Ecto neural progenitor cell (in vitro differentiated cells): ENCODE measurements at regions not wholly inside any gene's neighbourhood (a gene's known extent, or its start where the extent isn't known, plus 50 kb on each side); places are given as distances from the start of the nearest gene placed in this dataset.
"Not testable (repeated sequence)": the region's sequence is repeated elsewhere in the genome, so short reads cannot be mapped to it uniquely, and the experiment has no call there.

Experiments
- DNase-seq: peaks from one replicate; pipeline ENCODE4 v3.0.0-alpha.2; 2018; ENCODE audit warnings: low spot score

DNA sequence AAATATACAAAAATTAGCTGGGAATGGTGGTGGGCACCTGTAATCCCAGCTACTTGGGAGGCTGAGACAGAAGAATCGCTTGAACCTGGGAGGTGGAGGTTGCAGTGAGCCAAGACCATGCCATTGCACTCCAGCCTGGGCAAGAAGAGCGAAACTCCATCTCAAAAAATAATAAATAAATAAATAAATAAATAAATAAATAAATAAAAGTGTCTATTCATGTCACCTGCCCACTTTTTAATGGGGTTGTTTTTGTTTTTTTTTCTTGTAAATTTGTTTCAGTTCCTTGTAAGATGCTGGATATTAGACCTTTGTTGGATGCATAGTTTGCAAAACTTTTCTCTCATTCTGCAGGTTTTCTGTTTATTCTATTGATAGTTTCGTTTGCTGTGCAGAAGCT is 71.9 kb upstream of the KCNAB1 start:
- not testable (repeated sequence) for DNase-seq

DNA sequence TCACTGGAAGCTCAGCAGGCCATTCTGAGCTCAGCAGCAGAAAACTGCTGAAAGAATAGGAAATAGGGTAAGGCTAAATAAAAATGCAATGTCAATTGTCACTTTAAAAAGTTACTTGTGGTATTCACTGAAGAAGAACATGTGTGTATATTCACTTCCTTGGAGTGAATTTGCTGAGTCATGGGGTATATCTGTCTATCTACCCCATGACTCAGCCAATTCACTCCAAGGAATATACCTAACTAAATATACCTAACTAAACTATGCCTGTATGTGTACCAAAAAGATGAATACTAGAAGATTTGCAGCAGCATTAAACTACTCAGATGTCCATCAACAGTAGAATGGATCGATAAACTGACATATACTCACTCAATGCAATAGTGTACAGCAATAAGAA is 69.5 kb upstream of the KCNAB1 start:
- DNase-seq, result no peak

DNA sequence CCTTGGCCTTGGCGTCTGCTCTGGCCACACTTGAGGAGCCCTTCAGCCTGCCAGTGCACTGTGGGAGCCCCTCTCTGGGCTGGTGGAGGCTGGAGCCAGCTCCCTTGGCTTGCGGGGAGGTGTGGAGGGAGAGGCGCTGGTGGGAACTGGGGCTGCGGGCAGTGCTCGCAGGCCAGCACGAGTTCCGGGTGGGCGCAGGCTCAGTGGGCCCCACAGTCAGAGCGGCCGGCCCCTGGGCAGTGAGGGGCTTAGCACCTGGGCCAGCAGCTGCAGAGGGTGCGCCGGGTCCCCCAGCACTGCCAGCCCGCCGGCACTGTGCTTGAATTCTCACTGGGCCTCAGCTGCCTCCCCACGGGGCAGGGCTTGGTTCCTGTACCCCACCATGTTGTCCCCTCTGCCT is 68.7 kb upstream of the KCNAB1 start:
- no peak for DNase-seq

DNA sequence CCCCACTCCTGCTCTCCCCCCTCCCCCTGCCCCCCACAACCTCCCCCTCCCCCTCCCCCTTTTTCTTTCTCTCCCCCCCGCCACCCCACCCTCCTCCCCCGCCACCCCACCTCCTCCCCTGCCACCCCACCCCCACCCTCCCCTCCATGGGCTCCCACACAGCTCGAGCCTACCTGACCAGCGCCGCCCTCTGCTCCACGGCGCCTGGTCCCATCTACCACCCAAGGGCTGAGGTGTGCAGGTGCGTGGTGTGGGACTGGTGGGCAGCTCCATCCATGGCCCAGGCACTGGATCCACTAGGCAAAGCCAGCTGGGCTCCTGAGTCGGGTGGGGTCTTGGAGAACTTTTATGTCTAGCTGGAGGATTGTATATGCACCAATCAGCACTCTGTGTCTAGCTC is 68.3 kb upstream of the KCNAB1 start:
- DNase-seq, result no peak

DNA sequence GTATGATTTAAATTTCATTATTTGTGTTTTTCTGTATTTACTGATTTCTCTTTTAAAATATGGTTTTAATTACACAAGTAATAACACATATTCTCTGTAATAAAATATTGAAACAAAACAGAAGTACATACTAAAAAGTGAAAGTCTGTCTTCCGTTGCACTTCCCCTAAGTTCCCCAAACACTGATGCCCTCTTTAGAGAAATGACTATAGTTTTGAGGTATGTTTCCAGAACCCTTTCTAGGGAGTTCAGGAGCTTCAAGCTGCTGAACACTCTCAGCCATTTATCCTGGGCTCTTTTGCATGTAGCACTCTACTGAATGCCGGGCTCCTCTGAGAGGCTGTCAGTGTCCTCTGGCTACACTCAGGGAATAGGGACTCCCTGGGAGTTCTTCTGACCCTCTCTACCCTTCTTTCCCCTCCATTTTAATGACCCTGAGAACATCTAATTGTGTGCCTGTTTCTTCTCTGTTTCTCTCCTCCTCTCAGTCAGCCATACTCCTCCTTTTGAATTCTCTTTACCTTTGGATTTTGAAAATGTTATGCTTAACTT is 60.4 kb upstream of the KCNAB1 start:
- DNase-seq, result no peak

DNA sequence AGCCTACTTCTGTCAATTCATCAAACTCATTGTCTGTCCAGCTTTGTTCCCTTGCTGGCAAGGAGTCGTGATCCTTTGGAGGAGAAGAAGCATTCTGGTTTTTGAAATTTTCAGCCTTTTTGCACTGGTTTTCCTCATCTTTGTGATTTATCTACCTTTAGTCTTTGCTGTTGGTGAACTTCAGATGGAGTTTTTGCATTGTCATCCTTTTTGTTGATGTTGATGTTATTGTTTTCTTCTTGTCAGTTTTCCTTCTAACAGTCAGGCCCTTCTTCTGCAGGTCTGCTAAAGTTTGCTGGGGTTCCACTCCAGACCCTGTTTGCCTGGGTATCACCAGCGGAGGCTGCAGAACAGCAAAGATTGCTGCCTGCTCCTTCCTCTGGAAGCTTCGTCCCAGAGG is 52.2 kb upstream of the KCNAB1 start:
- DNase-seq, result not testable (repeated sequence)

DNA sequence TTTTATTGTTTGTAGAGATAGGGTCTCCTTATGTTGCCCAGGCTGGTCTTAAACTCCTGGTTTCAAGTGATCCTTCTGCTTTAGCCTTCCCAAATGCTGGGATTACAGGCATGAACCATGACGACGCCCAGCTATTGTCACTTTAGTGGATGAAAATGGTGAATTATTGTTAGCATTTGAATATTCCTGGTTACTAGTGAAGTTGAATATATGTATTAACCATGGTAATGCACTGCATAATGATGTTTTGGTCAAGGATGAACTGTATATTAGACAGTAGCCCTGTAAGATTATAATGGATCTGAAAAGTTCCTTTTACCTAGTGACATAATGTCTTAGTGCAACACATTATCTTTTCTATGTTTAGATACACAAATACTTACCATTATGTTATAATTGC is 50.4 kb upstream of the KCNAB1 start:
- DNase-seq, result no peak
